GM23338 (cell line): ENCODE measurements at regions not wholly inside any gene's neighbourhood (a gene's known extent, or its start where the extent isn't known, plus 50 kb on each side); places are given as distances from the start of the nearest gene placed in this dataset.

Source experiments
- ATAC-seq: fragments of 200-7000 bp; cut with Tn5 transposase; 3 replicates; pipeline ENCODE4 v1.9.1; 2020
- DNase-seq: peaks from one replicate; pipeline ENCODE4 v3.0.0-alpha.2; 2015; ENCODE audit warnings: low spot score
- H2AFZ ChIP-seq: fragments of 200-600 bp; sonication (generic); 2 replicates; pipeline ENCODE4 v1.8.0; 2016; ENCODE audit warnings: antibody characterized with exemption, mild to moderate bottlenecking, moderate library complexity
- H3F3A ChIP-seq: fragments of 200-600 bp; sonication (generic); replicated peaks from 2 replicates; pipeline ENCODE4 v1.8.0; 2017; ENCODE audit warnings: antibody characterized with exemption, mixed run types, low read depth
- H3K27ac ChIP-seq: fragments of 200-600 bp; sonication (generic); 2 replicates; pipeline ENCODE4 v1.6.1; 2016; ENCODE audit warnings: low read depth
- H3K27me3 ChIP-seq: fragments of 200-600 bp; sonication (generic); 2 replicates; pipeline ENCODE4 v1.8.0; 2016; ENCODE audit warnings: mild to moderate bottlenecking, mixed run types, moderate library complexity; ENCODE audit not compliant: insufficient read depth
- H3K36me3 ChIP-seq: fragments of 200-600 bp; sonication (generic); 2 replicates; pipeline ENCODE4 v1.8.0; 2016; ENCODE audit warnings: mild to moderate bottlenecking; ENCODE audit not compliant: insufficient read depth
- H3K4me1 ChIP-seq: fragments of 200-600 bp; sonication (generic); 2 replicates; pipeline ENCODE4 v1.8.0; 2016; ENCODE audit warnings: mild to moderate bottlenecking, moderate library complexity; ENCODE audit not compliant: insufficient read depth
- H3K4me2 ChIP-seq: fragments of 200-600 bp; sonication (generic); 2 replicates; pipeline ENCODE4 v1.7.1; 2017; ENCODE audit warnings: mixed run types
- H3K4me3 ChIP-seq: fragments of 200-600 bp; sonication (generic); 2 replicates; pipeline ENCODE4 v1.6.1; 2016; ENCODE audit warnings: mixed run types
- H3K79me2 ChIP-seq: fragments of 200-600 bp; sonication (generic); replicated peaks from 2 replicates; pipeline ENCODE4 v1.8.0; 2017; ENCODE audit warnings: mild to moderate bottlenecking; ENCODE audit not compliant: insufficient read depth
- H3K9me2 ChIP-seq: fragments of 200-600 bp; sonication (generic); 2 replicates; pipeline ENCODE4 v1.8.0; 2017; ENCODE audit not compliant: insufficient read depth
- H4K20me1 ChIP-seq: fragments of 200-600 bp; sonication (generic); replicated peaks from 2 replicates; pipeline ENCODE4 v1.8.0; 2017; ENCODE audit warnings: mild to moderate bottlenecking; ENCODE audit not compliant: insufficient read depth
- H3K27ac Mint-ChIP-seq: 2 replicates; pipeline ENCODE4 v1.8.0; 2020; ENCODE audit warnings: inconsistent platforms, mild to moderate bottlenecking, moderate library complexity, mixed read lengths
- H3K27me3 Mint-ChIP-seq: 3 replicates; pipeline ENCODE4 v1.8.0; 2022; ENCODE audit warnings: low read depth, mild to moderate bottlenecking, moderate library complexity, mixed read lengths, inconsistent platforms; ENCODE audit not compliant: insufficient read depth, poor library complexity
- H3K36me3 Mint-ChIP-seq: 3 replicates; pipeline ENCODE4 v1.8.0; 2021; ENCODE audit warnings: low read depth, mild to moderate bottlenecking, inconsistent platforms, moderate library complexity, mixed read lengths
- H3K4me1 Mint-ChIP-seq: 3 replicates; pipeline ENCODE4 v1.8.0; 2020; ENCODE audit warnings: mild to moderate bottlenecking, inconsistent platforms, mixed read lengths
- H3K4me3 Mint-ChIP-seq: 3 replicates; pipeline ENCODE4 v1.8.0; 2021; ENCODE audit warnings: moderate library complexity, mild to moderate bottlenecking, inconsistent platforms, mixed read lengths
- H3K9me3 Mint-ChIP-seq: 3 replicates; pipeline ENCODE4 v1.8.0; 2020; ENCODE audit warnings: moderate library complexity, mild to moderate bottlenecking, inconsistent platforms, mixed read lengths
- CREB1 ChIP-seq: fragments of 250-450 bp; sonication (Bioruptor Pico); IDR thresholded peaks from 2 replicates; pipeline ENCODE4 v1.5.0; 2020; ENCODE audit warnings: low read depth, mild to moderate bottlenecking, moderate library complexity
- EZH2 ChIP-seq: fragments of 200-600 bp; sonication (generic); IDR thresholded peaks from one replicate; pipeline ENCODE4 v1.8.0; 2017; ENCODE audit warnings: antibody characterized with exemption, mild to moderate bottlenecking, low read depth; ENCODE audit not compliant: unreplicated experiment
- EZH2phosphoT487 ChIP-seq: fragments of 200-600 bp; sonication (generic); IDR thresholded peaks from one replicate; pipeline ENCODE4 v1.8.1; 2018; ENCODE audit warnings: antibody characterized with exemption; ENCODE audit not compliant: unreplicated experiment
- JUNB ChIP-seq: IDR thresholded peaks from one replicate; pipeline ENCODE4 v1.6.1; 2016; ENCODE audit warnings: antibody characterized with exemption; ENCODE audit not compliant: unreplicated experiment
- NANOG ChIP-seq: IDR thresholded peaks from 2 replicates; pipeline ENCODE4 v1.6.1; 2016; ENCODE audit warnings: antibody characterized with exemption, borderline replicate concordance
- POLR2AphosphoS5 ChIP-seq: IDR thresholded peaks from 2 replicates; pipeline ENCODE4 v1.6.1; 2016; ENCODE audit warnings: antibody characterized with exemption, low read depth
- STAT1 ChIP-seq: IDR thresholded peaks from one replicate; pipeline ENCODE4 v1.6.1; 2016; ENCODE audit warnings: antibody characterized with exemption; ENCODE audit not compliant: unreplicated experiment
- ZNF114 ChIP-seq: fragments of 250-450 bp; sonication (Bioruptor Pico); IDR thresholded peaks from 2 replicates; pipeline ENCODE4 v1.5.0; 2020; ENCODE audit warnings: mild to moderate bottlenecking, moderate library complexity
- TF ChIP-seq, protein P1 (sequence below): IDR thresholded peaks from 2 replicates; pipeline ENCODE4 v1.6.1; 2016; ENCODE audit warnings: antibody characterized with exemption
- TF ChIP-seq, protein P2 (sequence below): fragments of 250-450 bp; sonication (Bioruptor Pico); IDR thresholded peaks from 2 replicates; pipeline ENCODE4 v1.5.0; 2020; ENCODE audit warnings: mild to moderate bottlenecking, moderate library complexity
- TF ChIP-seq, protein P3 (sequence below): IDR thresholded peaks from one replicate; pipeline ENCODE4 v1.6.1; 2018; ENCODE audit warnings: antibody characterized with exemption; ENCODE audit not compliant: unreplicated experiment
- TF ChIP-seq, protein P4 (sequence below), 2 experiments: fragments of 200-600 bp in 1 of 2; sonication (generic) in 1 of 2; conservative IDR thresholded peaks; 2 replicates each; pipeline versions ENCODE4 v1.5.1 to v1.6.1; 2016 to 2017; ENCODE audit warnings: antibody characterized with exemption in 2 of 2, low read depth in 2 of 2, mild to moderate bottlenecking in 2 of 2, moderate library complexity in 1 of 2

DNA sequence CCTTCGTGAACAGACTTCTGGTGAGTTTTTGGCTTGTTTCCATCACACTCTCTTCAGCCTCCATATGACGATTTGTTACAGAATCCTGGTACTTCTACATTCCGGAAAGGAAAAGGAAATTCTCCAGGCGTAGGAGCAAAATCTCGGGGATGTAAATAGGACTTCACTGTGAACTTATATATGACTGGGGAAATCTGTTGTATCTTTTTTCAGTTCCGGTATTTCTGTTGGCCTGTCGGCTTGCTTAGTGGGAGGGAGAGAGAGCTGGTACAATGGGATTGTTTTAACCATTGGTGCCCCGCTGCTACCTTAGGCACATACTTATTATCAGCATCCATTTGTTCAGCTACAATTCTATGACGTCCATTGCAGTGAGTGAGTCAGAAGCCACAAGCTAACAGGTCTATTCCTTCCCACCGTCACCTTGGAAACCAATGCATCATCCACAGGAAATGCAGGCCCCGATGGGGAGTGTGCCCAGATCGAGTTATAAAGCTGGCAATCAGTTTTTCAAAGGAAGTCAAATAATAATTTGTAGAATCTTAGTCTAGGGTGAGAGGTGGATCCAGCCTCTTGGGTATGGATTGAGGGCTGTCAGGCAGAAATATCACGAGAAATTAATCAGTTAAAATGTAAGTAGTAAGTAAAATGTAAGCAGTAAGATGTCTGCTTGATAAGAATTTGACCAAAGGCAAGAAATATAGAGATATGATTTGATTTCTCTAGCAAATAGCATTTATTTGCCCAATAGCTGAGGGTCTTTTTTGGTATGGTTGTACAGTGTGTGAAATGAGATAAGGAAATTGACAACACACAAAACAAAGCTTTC is 92.0 kb upstream of the MKLN1 start:
- no peaks in the 10 kb centered on the region for H3K36me3 ChIP-seq
- no peaks in the 10 kb centered on the region for H4K20me1 ChIP-seq
- no peaks in the 10 kb centered on the region for H3K9me3 Mint-ChIP-seq
- peaks cover 11% of the 10 kb centered on the region; the same call in 1 of the 2 replicates for H3K4me1 ChIP-seq
- no peak overlapping the region for H3K27ac Mint-ChIP-seq
- H3K9me2 ChIP-seq = no peaks in the 10 kb centered on the region
- no peak overlapping the region for H3K4me3 Mint-ChIP-seq
- ATAC-seq (no peak; the same call in 2 of the 3 replicates), DNase-seq (no peak)
- no peak overlapping the region for H3K4me2 ChIP-seq
- no peaks in the 10 kb centered on the region for H3K27me3 ChIP-seq
- H2AFZ ChIP-seq = no peak overlapping the region
- no peaks in the 10 kb centered on the region for H3K36me3 Mint-ChIP-seq
- no peaks in the 10 kb centered on the region for H3F3A ChIP-seq
- no peak overlapping the region for H3K4me3 ChIP-seq
- TF ChIP-seq CREB1 = no peak
- TF ChIP-seq, protein P1, sequence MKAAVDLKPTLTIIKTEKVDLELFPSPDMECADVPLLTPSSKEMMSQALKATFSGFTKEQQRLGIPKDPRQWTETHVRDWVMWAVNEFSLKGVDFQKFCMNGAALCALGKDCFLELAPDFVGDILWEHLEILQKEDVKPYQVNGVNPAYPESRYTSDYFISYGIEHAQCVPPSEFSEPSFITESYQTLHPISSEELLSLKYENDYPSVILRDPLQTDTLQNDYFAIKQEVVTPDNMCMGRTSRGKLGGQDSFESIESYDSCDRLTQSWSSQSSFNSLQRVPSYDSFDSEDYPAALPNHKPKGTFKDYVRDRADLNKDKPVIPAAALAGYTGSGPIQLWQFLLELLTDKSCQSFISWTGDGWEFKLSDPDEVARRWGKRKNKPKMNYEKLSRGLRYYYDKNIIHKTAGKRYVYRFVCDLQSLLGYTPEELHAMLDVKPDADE = no peak
- no peak for TF ChIP-seq STAT1
- no peak for TF ChIP-seq NANOG
- no peak for TF ChIP-seq ZNF114 (CRISPR knock-in tag)
- TF ChIP-seq, protein P2, sequence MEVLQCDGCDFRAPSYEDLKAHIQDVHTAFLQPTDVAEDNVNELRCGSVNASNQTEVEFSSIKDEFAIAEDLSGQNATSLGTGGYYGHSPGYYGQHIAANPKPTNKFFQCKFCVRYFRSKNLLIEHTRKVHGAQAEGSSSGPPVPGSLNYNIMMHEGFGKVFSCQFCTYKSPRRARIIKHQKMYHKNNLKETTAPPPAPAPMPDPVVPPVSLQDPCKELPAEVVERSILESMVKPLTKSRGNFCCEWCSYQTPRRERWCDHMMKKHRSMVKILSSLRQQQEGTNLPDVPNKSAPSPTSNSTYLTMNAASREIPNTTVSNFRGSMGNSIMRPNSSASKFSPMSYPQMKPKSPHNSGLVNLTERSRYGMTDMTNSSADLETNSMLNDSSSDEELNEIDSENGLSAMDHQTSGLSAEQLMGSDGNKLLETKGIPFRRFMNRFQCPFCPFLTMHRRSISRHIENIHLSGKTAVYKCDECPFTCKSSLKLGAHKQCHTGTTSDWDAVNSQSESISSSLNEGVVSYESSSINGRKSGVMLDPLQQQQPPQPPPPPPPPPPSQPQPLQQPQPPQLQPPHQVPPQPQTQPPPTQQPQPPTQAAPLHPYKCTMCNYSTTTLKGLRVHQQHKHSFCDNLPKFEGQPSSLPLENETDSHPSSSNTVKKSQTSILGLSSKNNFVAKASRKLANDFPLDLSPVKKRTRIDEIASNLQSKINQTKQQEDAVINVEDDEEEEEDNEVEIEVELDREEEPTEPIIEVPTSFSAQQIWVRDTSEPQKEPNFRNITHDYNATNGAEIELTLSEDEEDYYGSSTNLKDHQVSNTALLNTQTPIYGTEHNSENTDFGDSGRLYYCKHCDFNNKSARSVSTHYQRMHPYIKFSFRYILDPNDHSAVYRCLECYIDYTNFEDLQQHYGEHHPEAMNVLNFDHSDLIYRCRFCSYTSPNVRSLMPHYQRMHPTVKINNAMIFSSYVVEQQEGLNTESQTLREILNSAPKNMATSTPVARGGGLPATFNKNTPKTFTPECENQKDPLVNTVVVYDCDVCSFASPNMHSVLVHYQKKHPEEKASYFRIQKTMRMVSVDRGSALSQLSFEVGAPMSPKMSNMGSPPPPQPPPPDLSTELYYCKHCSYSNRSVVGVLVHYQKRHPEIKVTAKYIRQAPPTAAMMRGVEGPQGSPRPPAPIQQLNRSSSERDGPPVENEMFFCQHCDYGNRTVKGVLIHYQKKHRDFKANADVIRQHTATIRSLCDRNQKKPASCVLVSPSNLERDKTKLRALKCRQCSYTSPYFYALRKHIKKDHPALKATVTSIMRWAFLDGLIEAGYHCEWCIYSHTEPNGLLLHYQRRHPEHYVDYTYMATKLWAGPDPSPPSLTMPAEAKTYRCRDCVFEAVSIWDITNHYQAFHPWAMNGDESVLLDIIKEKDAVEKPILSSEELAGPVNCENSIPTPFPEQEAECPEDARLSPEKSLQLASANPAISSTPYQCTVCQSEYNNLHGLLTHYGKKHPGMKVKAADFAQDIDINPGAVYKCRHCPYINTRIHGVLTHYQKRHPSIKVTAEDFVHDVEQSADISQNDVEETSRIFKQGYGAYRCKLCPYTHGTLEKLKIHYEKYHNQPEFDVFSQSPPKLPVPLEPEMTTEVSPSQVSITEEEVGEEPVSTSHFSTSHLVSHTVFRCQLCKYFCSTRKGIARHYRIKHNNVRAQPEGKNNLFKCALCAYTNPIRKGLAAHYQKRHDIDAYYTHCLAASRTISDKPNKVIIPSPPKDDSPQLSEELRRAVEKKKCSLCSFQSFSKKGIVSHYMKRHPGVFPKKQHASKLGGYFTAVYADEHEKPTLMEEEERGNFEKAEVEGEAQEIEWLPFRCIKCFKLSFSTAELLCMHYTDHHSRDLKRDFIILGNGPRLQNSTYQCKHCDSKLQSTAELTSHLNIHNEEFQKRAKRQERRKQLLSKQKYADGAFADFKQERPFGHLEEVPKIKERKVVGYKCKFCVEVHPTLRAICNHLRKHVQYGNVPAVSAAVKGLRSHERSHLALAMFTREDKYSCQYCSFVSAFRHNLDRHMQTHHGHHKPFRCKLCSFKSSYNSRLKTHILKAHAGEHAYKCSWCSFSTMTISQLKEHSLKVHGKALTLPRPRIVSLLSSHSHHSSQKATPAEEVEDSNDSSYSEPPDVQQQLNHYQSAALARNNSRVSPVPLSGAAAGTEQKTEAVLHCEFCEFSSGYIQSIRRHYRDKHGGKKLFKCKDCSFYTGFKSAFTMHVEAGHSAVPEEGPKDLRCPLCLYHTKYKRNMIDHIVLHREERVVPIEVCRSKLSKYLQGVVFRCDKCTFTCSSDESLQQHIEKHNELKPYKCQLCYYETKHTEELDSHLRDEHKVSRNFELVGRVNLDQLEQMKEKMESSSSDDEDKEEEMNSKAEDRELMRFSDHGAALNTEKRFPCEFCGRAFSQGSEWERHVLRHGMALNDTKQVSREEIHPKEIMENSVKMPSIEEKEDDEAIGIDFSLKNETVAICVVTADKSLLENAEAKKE = no peak
- no peak for TF ChIP-seq EZH2phosphoT487
- TF ChIP-seq, protein P3, sequence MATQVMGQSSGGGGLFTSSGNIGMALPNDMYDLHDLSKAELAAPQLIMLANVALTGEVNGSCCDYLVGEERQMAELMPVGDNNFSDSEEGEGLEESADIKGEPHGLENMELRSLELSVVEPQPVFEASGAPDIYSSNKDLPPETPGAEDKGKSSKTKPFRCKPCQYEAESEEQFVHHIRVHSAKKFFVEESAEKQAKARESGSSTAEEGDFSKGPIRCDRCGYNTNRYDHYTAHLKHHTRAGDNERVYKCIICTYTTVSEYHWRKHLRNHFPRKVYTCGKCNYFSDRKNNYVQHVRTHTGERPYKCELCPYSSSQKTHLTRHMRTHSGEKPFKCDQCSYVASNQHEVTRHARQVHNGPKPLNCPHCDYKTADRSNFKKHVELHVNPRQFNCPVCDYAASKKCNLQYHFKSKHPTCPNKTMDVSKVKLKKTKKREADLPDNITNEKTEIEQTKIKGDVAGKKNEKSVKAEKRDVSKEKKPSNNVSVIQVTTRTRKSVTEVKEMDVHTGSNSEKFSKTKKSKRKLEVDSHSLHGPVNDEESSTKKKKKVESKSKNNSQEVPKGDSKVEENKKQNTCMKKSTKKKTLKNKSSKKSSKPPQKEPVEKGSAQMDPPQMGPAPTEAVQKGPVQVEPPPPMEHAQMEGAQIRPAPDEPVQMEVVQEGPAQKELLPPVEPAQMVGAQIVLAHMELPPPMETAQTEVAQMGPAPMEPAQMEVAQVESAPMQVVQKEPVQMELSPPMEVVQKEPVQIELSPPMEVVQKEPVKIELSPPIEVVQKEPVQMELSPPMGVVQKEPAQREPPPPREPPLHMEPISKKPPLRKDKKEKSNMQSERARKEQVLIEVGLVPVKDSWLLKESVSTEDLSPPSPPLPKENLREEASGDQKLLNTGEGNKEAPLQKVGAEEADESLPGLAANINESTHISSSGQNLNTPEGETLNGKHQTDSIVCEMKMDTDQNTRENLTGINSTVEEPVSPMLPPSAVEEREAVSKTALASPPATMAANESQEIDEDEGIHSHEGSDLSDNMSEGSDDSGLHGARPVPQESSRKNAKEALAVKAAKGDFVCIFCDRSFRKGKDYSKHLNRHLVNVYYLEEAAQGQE = no peak
- TF ChIP-seq JUNB = no peak
- no peak for TF ChIP-seq POLR2AphosphoS5
- TF ChIP-seq, protein P4, sequence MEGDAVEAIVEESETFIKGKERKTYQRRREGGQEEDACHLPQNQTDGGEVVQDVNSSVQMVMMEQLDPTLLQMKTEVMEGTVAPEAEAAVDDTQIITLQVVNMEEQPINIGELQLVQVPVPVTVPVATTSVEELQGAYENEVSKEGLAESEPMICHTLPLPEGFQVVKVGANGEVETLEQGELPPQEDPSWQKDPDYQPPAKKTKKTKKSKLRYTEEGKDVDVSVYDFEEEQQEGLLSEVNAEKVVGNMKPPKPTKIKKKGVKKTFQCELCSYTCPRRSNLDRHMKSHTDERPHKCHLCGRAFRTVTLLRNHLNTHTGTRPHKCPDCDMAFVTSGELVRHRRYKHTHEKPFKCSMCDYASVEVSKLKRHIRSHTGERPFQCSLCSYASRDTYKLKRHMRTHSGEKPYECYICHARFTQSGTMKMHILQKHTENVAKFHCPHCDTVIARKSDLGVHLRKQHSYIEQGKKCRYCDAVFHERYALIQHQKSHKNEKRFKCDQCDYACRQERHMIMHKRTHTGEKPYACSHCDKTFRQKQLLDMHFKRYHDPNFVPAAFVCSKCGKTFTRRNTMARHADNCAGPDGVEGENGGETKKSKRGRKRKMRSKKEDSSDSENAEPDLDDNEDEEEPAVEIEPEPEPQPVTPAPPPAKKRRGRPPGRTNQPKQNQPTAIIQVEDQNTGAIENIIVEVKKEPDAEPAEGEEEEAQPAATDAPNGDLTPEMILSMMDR (conservative IDR thresholded peaks at IDR 0.05; ENCODE audit: low read depth in 2 of 2) = no peak
- no peak for TF ChIP-seq EZH2
- peaks cover 23% of the 10 kb centered on the region for H3K4me1 Mint-ChIP-seq
- no peak overlapping the region for H3K27ac ChIP-seq
- peaks cover 4% of the 10 kb centered on the region for H3K27me3 Mint-ChIP-seq
- H3K79me2 ChIP-seq = no peaks in the 10 kb centered on the region
